RWPE2 (cell line): ENCODE measurements at regions not wholly inside any gene's neighbourhood (a gene's known extent, or its start where the extent isn't known, plus 50 kb on each side); places are given as distances from the start of the nearest gene placed in this dataset.
"Not testable (repeated sequence)": the region's sequence is repeated elsewhere in the genome, so short reads cannot be mapped to it uniquely, and the experiment has no call there.

Source experiments
- ATAC-seq: fragments of 200-7000 bp; cut with Tn5 transposase; 3 replicates; pipeline ENCODE4 v1.9.1; 2021; ENCODE audit warnings: low read depth
- DNase-seq: peaks from one replicate; pipeline ENCODE4 v3.0.0-alpha.2; 2020; ENCODE audit warnings: low spot score
- H3K27ac ChIP-seq: fragments of 450-650 bp; 2 replicates; pipeline ENCODE4 v1.5.1; 2017; ENCODE audit warnings: mild to moderate bottlenecking; ENCODE audit not compliant: poor library complexity, severe bottlenecking
- H3K27me3 ChIP-seq: fragments of 250-450 bp; sonication (Bioruptor Pico); 2 replicates; pipeline ENCODE4 v1.5.1; 2021; ENCODE audit warnings: mild to moderate bottlenecking, moderate library complexity; ENCODE audit not compliant: insufficient read depth, poor library complexity, severe bottlenecking
- H3K36me3 ChIP-seq: fragments of 250-450 bp; sonication (Bioruptor Pico); 2 replicates; pipeline ENCODE4 v1.5.1; 2020; ENCODE audit warnings: low read depth, mild to moderate bottlenecking, moderate library complexity
- H3K4me1 ChIP-seq: fragments of 250-450 bp; sonication (Bioruptor Pico); 2 replicates; pipeline ENCODE4 v1.5.1; 2021; ENCODE audit warnings: mild to moderate bottlenecking, moderate library complexity; ENCODE audit not compliant: insufficient read depth, poor library complexity, severe bottlenecking
- H3K4me3 ChIP-seq: fragments of 250-450 bp; sonication (Bioruptor Pico); 2 replicates; pipeline ENCODE4 v1.5.1; 2021; ENCODE audit warnings: mild to moderate bottlenecking, moderate library complexity; ENCODE audit not compliant: severe bottlenecking
- H3K9me3 ChIP-seq: fragments of 250-450 bp; sonication (Bioruptor Pico); 2 replicates; pipeline ENCODE4 v1.5.1; 2021; ENCODE audit warnings: mild to moderate bottlenecking, moderate library complexity; ENCODE audit not compliant: severe bottlenecking
- TF ChIP-seq, protein P1 (sequence below): fragments of 450-650 bp; IDR thresholded peaks from one replicate; pipeline ENCODE4 v1.5.1; 2017; ENCODE audit warnings: mild to moderate bottlenecking, moderate library complexity; ENCODE audit not compliant: poor library complexity, severe bottlenecking

- DNase-seq (no peak), ATAC-seq (peak; percentile 82)
- TF ChIP-seq, protein P1, sequence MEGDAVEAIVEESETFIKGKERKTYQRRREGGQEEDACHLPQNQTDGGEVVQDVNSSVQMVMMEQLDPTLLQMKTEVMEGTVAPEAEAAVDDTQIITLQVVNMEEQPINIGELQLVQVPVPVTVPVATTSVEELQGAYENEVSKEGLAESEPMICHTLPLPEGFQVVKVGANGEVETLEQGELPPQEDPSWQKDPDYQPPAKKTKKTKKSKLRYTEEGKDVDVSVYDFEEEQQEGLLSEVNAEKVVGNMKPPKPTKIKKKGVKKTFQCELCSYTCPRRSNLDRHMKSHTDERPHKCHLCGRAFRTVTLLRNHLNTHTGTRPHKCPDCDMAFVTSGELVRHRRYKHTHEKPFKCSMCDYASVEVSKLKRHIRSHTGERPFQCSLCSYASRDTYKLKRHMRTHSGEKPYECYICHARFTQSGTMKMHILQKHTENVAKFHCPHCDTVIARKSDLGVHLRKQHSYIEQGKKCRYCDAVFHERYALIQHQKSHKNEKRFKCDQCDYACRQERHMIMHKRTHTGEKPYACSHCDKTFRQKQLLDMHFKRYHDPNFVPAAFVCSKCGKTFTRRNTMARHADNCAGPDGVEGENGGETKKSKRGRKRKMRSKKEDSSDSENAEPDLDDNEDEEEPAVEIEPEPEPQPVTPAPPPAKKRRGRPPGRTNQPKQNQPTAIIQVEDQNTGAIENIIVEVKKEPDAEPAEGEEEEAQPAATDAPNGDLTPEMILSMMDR = no peak
- Histone ChIP-seq H3K4me1 (peaks cover 39% of the 10 kb centered on the region), H3K36me3 (0 out of 2 replicates have a peak, but pooled peaks cover 3% of the 10 kb centered on the region), H3K9me3 (no peaks in the 10 kb centered on the region), H3K4me3 (no peak overlapping the region), H3K27me3 (no peaks in the 10 kb centered on the region), H3K27ac (peak overlapping the region; percentile 97)
These were observed 59.0 kb upstream of the SLIT2 start for GRCh38 chr4:20192736-20193135.

DNA sequence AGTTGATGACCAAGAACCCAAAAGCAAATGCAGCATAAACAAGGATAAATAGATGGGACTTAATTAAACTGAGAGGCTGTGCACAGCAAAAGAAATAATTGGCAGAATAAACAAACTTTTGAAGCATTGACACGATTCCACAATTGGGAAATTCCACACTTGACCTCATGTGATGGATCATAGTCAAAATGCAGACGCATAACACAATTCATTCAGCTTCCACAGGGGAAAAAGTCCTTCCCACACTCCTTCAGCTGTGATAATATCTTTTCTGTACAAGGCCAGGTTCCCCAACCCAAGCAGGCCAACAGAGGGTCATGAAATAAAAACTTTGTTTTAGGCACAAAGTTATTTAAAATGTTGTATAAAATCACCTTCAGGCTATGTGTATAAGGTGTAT lies 66.6 kb upstream of the SLIT2 start:
- H3K4me1 ChIP-seq = no peaks in the 10 kb centered on the region
- H3K36me3 ChIP-seq = no peaks in the 10 kb centered on the region
- no peak overlapping the region for H3K27ac ChIP-seq
- peaks cover 7% of the 10 kb centered on the region for H3K9me3 ChIP-seq
- no peaks in the 10 kb centered on the region for H3K27me3 ChIP-seq
- no peak for DNase-seq
- TF ChIP-seq, protein P1 = no peak
- no peak for ATAC-seq
- no peak overlapping the region for H3K4me3 ChIP-seq

DNA sequence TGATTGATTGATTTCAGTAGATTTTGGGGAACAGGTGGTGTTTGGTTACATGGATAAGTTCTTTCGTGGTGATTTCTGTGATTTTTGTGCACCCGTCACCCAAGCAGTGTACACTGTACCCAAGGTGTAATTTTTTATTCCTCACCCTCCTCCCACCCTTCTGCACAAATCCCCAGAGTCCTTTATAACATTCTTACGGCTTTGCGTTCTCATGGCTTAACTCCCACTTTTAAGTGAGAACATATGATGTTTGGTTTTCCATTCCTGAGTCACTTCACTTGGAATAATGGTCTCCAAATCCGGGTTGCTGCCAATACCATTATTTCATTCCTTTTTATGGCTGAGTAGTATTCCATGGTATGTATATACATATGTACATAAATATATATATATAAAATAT lies 68.6 kb upstream of the SLIT2 start:
- H3K4me1 ChIP-seq, ATAC-seq, H3K27me3 ChIP-seq, H3K27ac ChIP-seq, H3K36me3 ChIP-seq, H3K9me3 ChIP-seq, H3K4me3 ChIP-seq, DNase-seq: not testable (repeated sequence)

- DNase-seq (no peak), ATAC-seq (no peak)
- TF ChIP-seq, protein P1 = no peak
- Histone ChIP-seq H3K27me3 (no peaks in the 10 kb centered on the region), H3K27ac (no peak overlapping the region), H3K36me3 (no peaks in the 10 kb centered on the region), H3K4me1 (no peaks in the 10 kb centered on the region), H3K4me3 (no peak overlapping the region), H3K9me3 (peaks cover 7% of the 10 kb centered on the region)
These were observed 69.8 kb upstream of the SLIT2 start for GRCh38 chr4:20181926-20182325.

DNA sequence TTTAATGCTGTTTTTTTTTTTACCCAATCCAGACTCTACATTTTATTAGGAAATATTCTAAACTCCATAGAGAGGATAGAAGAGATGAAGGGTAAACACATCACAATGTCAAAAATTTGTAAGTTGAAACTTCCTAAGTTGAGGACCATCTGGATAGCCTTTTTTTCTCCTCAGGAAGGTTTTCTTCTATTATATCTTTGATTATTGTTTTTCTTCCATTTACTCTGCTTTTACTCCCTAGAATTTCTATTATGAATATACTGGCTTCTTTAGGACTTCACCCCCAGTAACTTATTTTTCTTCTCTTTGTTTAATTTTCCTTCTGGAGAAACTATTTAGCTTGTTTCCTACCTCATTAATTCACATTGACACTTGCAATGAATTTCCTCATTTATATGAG lies 71.2 kb upstream of the SLIT2 start:
- DNase-seq = no peak

More for the DNA sequence above, 71.2 kb upstream of the SLIT2 start:
- TF ChIP-seq, protein P1 = no peak
- Histone ChIP-seq H3K9me3 (peaks cover 7% of the 10 kb centered on the region), H3K4me3 (no peak overlapping the region), H3K4me1 (no peaks in the 10 kb centered on the region), H3K36me3 (no peaks in the 10 kb centered on the region), H3K27ac (no peak overlapping the region), H3K27me3 (no peaks in the 10 kb centered on the region)
- no peak for ATAC-seq
